GM12874 (cell line): ENCODE measurements at regions not wholly inside any gene's neighbourhood (a gene's known extent, or its start where the extent isn't known, plus 50 kb on each side); places are given as distances from the start of the nearest gene placed in this dataset.

Experiments used
- CTCF ChIP-seq: IDR thresholded peaks from 2 replicates; pipeline ENCODE4 v1.5.1; 2011; ENCODE audit warnings: low read depth, mild to moderate bottlenecking, control low read depth, low read length, moderate library complexity; ENCODE audit not compliant: insufficient read depth

- no peak for TF ChIP-seq CTCF
These were observed 59.9 kb upstream of the COBL start for GRCh38 chr7:51376420-51377092.

- TF ChIP-seq CTCF = no peak
These were observed 58.3 kb upstream of the COBL start for GRCh38 chr7:51374936-51375335.

GRCh38 chr7:51369746-51370145 is 53.1 kb upstream of the COBL start:
- peak; percentile 36 for TF ChIP-seq CTCF

- TF ChIP-seq CTCF = no peak
These were observed 51.7 kb upstream of the COBL start for GRCh38 chr7:51368334-51368733.

- no peak for TF ChIP-seq CTCF
These were observed 51.0 kb upstream of the COBL start for GRCh38 chr7:51367614-51367968.

- peak; percentile 65 for TF ChIP-seq CTCF
These were observed 50.5 kb upstream of the COBL start for GRCh38 chr7:51366930-51367613.
